ENCODE measurements at regions not wholly inside any gene's neighbourhood (a gene's known extent, or its start where the extent isn't known, plus 50 kb on each side); places are given as distances from the start of the nearest gene placed in this dataset.

DNA sequence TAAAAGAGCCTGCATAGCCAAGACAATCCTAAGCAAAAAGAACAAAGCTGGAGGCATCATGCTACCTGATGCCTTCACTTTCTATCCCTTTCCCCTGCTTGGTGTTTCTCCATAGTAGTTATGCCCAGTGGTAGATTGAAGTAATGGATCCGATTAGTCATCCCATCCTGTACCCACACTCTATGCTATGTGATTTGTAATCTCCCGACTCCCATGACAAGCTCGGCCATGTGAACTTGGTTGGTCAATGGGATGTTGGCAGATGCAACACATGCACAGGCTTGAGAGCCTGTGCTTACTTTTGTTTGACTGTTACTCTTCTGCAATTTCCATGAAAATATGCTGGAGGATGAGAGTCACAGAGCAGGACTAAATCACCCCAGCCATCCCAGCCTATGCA lies 334.9 kb upstream of the DPH6 start:
- TF ChIP-seq, protein P1, sequence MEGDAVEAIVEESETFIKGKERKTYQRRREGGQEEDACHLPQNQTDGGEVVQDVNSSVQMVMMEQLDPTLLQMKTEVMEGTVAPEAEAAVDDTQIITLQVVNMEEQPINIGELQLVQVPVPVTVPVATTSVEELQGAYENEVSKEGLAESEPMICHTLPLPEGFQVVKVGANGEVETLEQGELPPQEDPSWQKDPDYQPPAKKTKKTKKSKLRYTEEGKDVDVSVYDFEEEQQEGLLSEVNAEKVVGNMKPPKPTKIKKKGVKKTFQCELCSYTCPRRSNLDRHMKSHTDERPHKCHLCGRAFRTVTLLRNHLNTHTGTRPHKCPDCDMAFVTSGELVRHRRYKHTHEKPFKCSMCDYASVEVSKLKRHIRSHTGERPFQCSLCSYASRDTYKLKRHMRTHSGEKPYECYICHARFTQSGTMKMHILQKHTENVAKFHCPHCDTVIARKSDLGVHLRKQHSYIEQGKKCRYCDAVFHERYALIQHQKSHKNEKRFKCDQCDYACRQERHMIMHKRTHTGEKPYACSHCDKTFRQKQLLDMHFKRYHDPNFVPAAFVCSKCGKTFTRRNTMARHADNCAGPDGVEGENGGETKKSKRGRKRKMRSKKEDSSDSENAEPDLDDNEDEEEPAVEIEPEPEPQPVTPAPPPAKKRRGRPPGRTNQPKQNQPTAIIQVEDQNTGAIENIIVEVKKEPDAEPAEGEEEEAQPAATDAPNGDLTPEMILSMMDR (CRISPR knock-in tag; IDR thresholded peaks at IDR 0.05), result no peak
- TF ChIP-seq EZH2 (conservative IDR thresholded peaks at IDR 0.05; ENCODE audit: low read depth, low read length), result no peak

All from HepG2 (cell line).